Astrocyte (in vitro differentiated cells and primary cell): ENCODE measurements at regions not wholly inside any gene's neighbourhood (a gene's known extent, or its start where the extent isn't known, plus 50 kb on each side); places are given as distances from the start of the nearest gene placed in this dataset.

Experiments
- EZH2 ChIP-seq: IDR thresholded peaks from 2 replicates; pipeline ENCODE4 v1.6.1; 2012; ENCODE audit warnings: mild to moderate bottlenecking, low read length, inconsistent platforms; ENCODE audit not compliant: insufficient read depth
- TF ChIP-seq, protein P1 (sequence below): IDR thresholded peaks from 2 replicates; pipeline ENCODE4 v1.5.1; 2011; ENCODE audit warnings: low read depth, mild to moderate bottlenecking, inconsistent platforms, low read length, moderate library complexity; ENCODE audit not compliant: insufficient read depth

DNA sequence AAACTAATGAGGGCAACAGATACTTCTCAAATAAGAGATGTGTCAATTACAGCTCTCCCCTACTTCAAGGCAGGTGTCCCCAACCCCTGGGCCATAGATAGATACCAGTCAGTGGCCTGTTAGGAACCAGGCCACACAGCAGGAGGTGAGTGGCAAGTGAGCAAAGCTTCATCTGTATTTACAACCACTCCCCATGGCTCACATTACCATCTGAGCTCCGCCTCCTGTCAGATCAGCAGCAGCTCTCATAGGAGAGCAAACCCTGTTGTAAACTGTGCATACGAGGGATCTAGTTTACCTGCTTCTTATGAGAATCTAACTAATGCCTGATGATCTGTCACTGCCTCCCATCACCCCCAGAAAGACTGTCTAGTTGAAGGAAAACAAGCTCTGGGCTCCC is 422.1 kb downstream of the GJA1 start:
- TF ChIP-seq, protein P1, sequence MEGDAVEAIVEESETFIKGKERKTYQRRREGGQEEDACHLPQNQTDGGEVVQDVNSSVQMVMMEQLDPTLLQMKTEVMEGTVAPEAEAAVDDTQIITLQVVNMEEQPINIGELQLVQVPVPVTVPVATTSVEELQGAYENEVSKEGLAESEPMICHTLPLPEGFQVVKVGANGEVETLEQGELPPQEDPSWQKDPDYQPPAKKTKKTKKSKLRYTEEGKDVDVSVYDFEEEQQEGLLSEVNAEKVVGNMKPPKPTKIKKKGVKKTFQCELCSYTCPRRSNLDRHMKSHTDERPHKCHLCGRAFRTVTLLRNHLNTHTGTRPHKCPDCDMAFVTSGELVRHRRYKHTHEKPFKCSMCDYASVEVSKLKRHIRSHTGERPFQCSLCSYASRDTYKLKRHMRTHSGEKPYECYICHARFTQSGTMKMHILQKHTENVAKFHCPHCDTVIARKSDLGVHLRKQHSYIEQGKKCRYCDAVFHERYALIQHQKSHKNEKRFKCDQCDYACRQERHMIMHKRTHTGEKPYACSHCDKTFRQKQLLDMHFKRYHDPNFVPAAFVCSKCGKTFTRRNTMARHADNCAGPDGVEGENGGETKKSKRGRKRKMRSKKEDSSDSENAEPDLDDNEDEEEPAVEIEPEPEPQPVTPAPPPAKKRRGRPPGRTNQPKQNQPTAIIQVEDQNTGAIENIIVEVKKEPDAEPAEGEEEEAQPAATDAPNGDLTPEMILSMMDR, result no peak
- TF ChIP-seq EZH2, result no peak
